HCT116 (cell line): ENCODE measurements at regions not wholly inside any gene's neighbourhood (a gene's known extent, or its start where the extent isn't known, plus 50 kb on each side); places are given as distances from the start of the nearest gene placed in this dataset.

ENCODE experiments used
- ATAC-seq: fragments of 200-7000 bp; cut with Tn5 transposase; 2 replicates; pipeline ENCODE4 v1.9.1; 2020; ENCODE audit warnings: mild to moderate bottlenecking, moderate library complexity
- BruUV-seq: library from RNA; stranded (reverse); fragments of 400-500 nt; replicated peaks from 2 replicates; lab custom pipeline; 2021; lab: Mats Ljungman, UMichigan
- CTCF ChIA-PET: fragments of 300-600 bp; sonication (Branson Sonifier 250); formaldehyde crosslinking; loops from one replicate; lab custom pipeline; 2021; ENCODE audit warnings: antibody characterized with exemption; lab: Charles Lee
- POLR2A ChIA-PET: fragments of 300-600, 350-600 bp; sonication (Branson Sonifier 250); formaldehyde crosslinking; loops from one replicate; lab custom pipeline; 2021; ENCODE audit warnings: antibody characterized with exemption; lab: Charles Lee
- RAD21 ChIA-PET, 2 experiments: fragments of 300-600 bp; sonication (Branson Sonifier 250); formaldehyde crosslinking; loops; one replicate each; lab custom pipeline; 2023; ENCODE audit warnings: low total read pairs in 2 of 2; ENCODE audit not compliant: uncharacterized antibody in 2 of 2, unreplicated experiment in 2 of 2, low non-redundant PET in 1 of 2; lab: Charles Lee
- DNase-seq: peaks from one replicate; pipeline ENCODE4 v3.0.0-alpha.2; 2010; ENCODE audit warnings: low read depth, low spot score
- H2AFZ ChIP-seq: fragments of 200-600 bp; shearing (Covaris generic), sonication (generic); 2 replicates; pipeline ENCODE4 v1.6.1; 2017; ENCODE audit warnings: low read depth, mixed run types, mixed read lengths, antibody characterized with exemption, low read length; ENCODE audit not compliant: poor library complexity, severe bottlenecking
- H3K27ac ChIP-seq: 2 replicates; pipeline ENCODE4 v1.5.1; 2012; ENCODE audit warnings: low read depth, low read length
- H3K27me3 ChIP-seq: fragments of 200-600 bp; sonication (generic); 2 replicates; pipeline ENCODE4 v1.6.1; 2016; ENCODE audit warnings: mixed run types, low read length, mixed read lengths; ENCODE audit not compliant: insufficient read depth
- H3K36me3 ChIP-seq, 2 experiments: fragments of 200-500 bp in 1 of 2; fragments of 200-600 bp in 1 of 2; sonication (Bioruptor generic) in 1 of 2; sonication (generic) in 1 of 2; 2 replicates each; pipeline versions ENCODE4 v1.5.1 to v1.6.1; 2014 to 2016; ENCODE audit warnings: low read length in 2 of 2, inconsistent platforms in 1 of 2, mixed read lengths in 1 of 2, mixed run types in 1 of 2; ENCODE audit not compliant: insufficient read depth in 2 of 2, control insufficient read depth in 1 of 2
- H3K4me1 ChIP-seq, 2 experiments: fragments of 200-600 bp in 1 of 2; sonication (generic) in 1 of 2; 2 replicates each; pipeline versions ENCODE4 v1.5.1 to v1.6.1; 2012 to 2017; ENCODE audit warnings: low read length in 2 of 2, inconsistent platforms in 1 of 2, mild to moderate bottlenecking in 1 of 2, mixed read lengths in 1 of 2, mixed run types in 1 of 2, moderate library complexity in 1 of 2; ENCODE audit not compliant: insufficient read depth in 2 of 2, control insufficient read depth in 1 of 2
- H3K4me2 ChIP-seq: fragments of 200-600 bp; sonication (generic); 2 replicates; pipeline ENCODE4 v1.6.1; 2017; ENCODE audit warnings: mixed run types, low read length, mixed read lengths
- H3K4me3 ChIP-seq, 2 experiments: fragments of 200-600 bp in 1 of 2; sonication (generic) in 1 of 2; replicated peaks in 1 of 2; 2 replicates each; pipeline ENCODE4 v1.5.1; 2011 to 2016; ENCODE audit warnings: low read length in 2 of 2, control low read depth in 1 of 2, low read depth in 1 of 2, mild to moderate bottlenecking in 1 of 2, mixed read lengths in 1 of 2, mixed run types in 1 of 2
- H3K79me2 ChIP-seq: fragments of 200-600 bp; sonication (generic); 2 replicates; pipeline ENCODE4 v1.6.1; 2017; ENCODE audit warnings: mild to moderate bottlenecking, mixed run types, low read length, moderate library complexity, mixed read lengths; ENCODE audit not compliant: insufficient read depth
- H3K9ac ChIP-seq: fragments of 200-600 bp; sonication (generic); 2 replicates; pipeline ENCODE4 v1.6.1; 2016; ENCODE audit warnings: low read length, mixed read lengths
- H3K9me2 ChIP-seq: fragments of 200-600 bp; sonication (generic), shearing (Covaris generic); 2 replicates; pipeline ENCODE4 v1.6.1; 2017; ENCODE audit warnings: mixed run types, mild to moderate bottlenecking, moderate library complexity; ENCODE audit not compliant: insufficient read depth
- H3K9me3 ChIP-seq, 2 experiments: fragments of 200-500 bp in 1 of 2; fragments of 200-600 bp in 1 of 2; sonication (Bioruptor generic) in 1 of 2; sonication (generic) in 1 of 2; 2 replicates each; pipeline ENCODE4 v1.6.1; 2014 to 2017; ENCODE audit warnings: low read length in 2 of 2, mixed read lengths in 2 of 2, inconsistent platforms in 1 of 2, low read depth in 1 of 2, mild to moderate bottlenecking in 1 of 2, mixed run types in 1 of 2, moderate library complexity in 1 of 2; ENCODE audit not compliant: control insufficient read depth in 1 of 2, insufficient read depth in 1 of 2
- H4K20me1 ChIP-seq: fragments of 200-600 bp; sonication (generic), shearing (Covaris generic); 2 replicates; pipeline ENCODE4 v1.6.1; 2017; ENCODE audit warnings: mixed run types, mild to moderate bottlenecking, moderate library complexity; ENCODE audit not compliant: insufficient read depth
- CEBPB ChIP-seq: IDR thresholded peaks from 2 replicates; pipeline ENCODE4 v1.6.1; 2012; ENCODE audit warnings: low read depth
- EGR1 ChIP-seq: IDR thresholded peaks from 2 replicates; pipeline ENCODE4 v1.6.1; 2012; ENCODE audit warnings: low read depth
- EZH2 ChIP-seq: fragments of 200-600 bp; sonication (generic); IDR thresholded peaks from 2 replicates; pipeline ENCODE4 v1.6.1; 2017; ENCODE audit warnings: antibody characterized with exemption, mixed run types
- EZH2phosphoT487 ChIP-seq: fragments of 200-600 bp; IDR thresholded peaks from 2 replicates; pipeline ENCODE4 v1.6.1; 2018; ENCODE audit warnings: antibody characterized with exemption, borderline replicate concordance
- FOSL1 ChIP-seq: IDR thresholded peaks from 2 replicates; pipeline ENCODE4 v1.6.1; 2012; ENCODE audit warnings: low read depth
- JUND ChIP-seq: IDR thresholded peaks from 2 replicates; pipeline ENCODE4 v1.6.1; 2012
- POLR2A ChIP-seq: IDR thresholded peaks from 2 replicates; pipeline ENCODE4 v1.7.0; 2011; ENCODE audit warnings: borderline replicate concordance; ENCODE audit not compliant: insufficient read depth, insufficient read length; ENCODE audit errors: extremely low read depth
- RAD21 ChIP-seq: IDR thresholded peaks from 2 replicates; pipeline ENCODE4 v1.6.1; 2012; ENCODE audit warnings: low read depth, mild to moderate bottlenecking
- SP1 ChIP-seq: IDR thresholded peaks from 2 replicates; pipeline ENCODE4 v1.6.1; 2012; ENCODE audit warnings: low read depth
- SRF ChIP-seq: IDR thresholded peaks from 2 replicates; pipeline ENCODE4 v1.6.1; 2012; ENCODE audit warnings: low read depth
- TCF7L2 ChIP-seq: IDR thresholded peaks from 2 replicates; pipeline ENCODE4 v1.7.0; 2011; ENCODE audit warnings: borderline replicate concordance, inconsistent platforms; ENCODE audit not compliant: insufficient read depth, insufficient read length; ENCODE audit errors: extremely low read depth
- ZFX ChIP-seq: fragments of 450-650 bp; IDR thresholded peaks from 2 replicates; pipeline ENCODE4 v1.6.1; 2017
- ZNF274 ChIP-seq: fragments of 200-500 bp; sonication (Bioruptor generic); IDR thresholded peaks from 2 replicates; pipeline ENCODE4 v1.6.1; 2014; ENCODE audit warnings: mild to moderate bottlenecking, low read depth, low read length, inconsistent platforms
- intact Hi-C: fragments of 100-400 bp; cut with micrococcal nuclease; formaldehyde crosslinking; loops from 2 replicates; pipeline ENCODE4 v1.10.0; 2022
- TF ChIP-seq, protein P1 (sequence below): IDR thresholded peaks from 2 replicates; pipeline ENCODE4 v1.6.1; 2012; ENCODE audit warnings: low read depth
- TF ChIP-seq, protein P2 (sequence below): IDR thresholded peaks from 2 replicates; pipeline ENCODE4 v1.6.1; 2011; ENCODE audit warnings: mild to moderate bottlenecking, low read length, moderate library complexity; ENCODE audit not compliant: insufficient replicate concordance; ENCODE audit errors: extremely low read depth

DNA sequence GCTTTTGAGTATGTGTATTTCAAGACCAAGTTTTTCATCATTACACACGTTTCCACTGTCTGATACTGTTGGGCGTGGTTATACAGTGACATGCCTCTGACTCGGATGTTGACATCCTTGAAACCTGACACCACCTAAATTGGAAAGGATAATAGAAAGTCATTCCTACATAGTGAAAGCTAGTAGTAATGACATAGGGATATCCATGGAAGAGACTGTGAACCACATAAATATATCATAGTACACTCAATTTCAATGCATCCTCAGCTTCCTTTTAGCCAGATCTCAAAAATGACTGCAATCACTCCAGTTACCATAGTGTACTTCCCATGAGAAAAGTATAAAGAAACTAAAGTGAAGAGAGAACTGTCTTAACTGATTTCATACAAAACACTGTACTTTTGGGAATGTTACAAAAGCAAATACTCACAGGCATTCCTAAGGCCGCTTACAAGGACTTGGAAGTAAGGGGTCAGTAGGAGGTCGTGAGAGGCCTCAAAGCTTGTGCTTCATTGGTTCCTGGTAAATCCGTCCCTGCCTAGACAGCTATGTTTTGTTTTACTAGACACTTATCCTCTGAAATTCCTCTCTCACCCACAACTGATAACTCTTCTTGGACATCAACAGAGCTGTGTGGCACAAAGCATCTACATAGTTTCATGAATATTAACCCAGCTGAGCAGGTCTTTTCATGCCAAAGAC is 71.8 kb upstream of the VWDE start:
- no peaks in the 10 kb centered on the region for H3K9me2 ChIP-seq
- no peak overlapping the region for H3K9ac ChIP-seq
- H3K36me3 ChIP-seq: no peaks in the 10 kb centered on the region
- peak; percentile 23 for DNase-seq
- CTCF ChIA-PET: interaction anchor here (1.1 to 2.2 kb wide), 4 partner anchors 13 to 639 kb away, joined by 3 to 14 read pairs (median 8); no protein-coding TSS in a partner anchor
- TF ChIP-seq JUND (0 out of 2 replicates have a peak, but pooled peaks have one; percentile 23), CEBPB (0 out of 2 replicates have a peak, but pooled peaks have one; percentile 20), SP1 (peak; percentile 32; the same call in 1 of the 2 replicates), ZFX (no peak), FOSL1 (peak; percentile 39; the same call in 1 of the 2 replicates), SRF (no peak)
- TF ChIP-seq, all 23 proteins: peak for 4
- Histone ChIP-seq H4K20me1 (no peaks in the 10 kb centered on the region), H3K79me2 (no peaks in the 10 kb centered on the region), H3K9me3 (no peaks in the 10 kb centered on the region), H3K4me2 (peak overlapping the region; percentile 30), H3K4me3 (no peak overlapping the region), H3K27me3 (no peaks in the 10 kb centered on the region), H3K27ac (no peak overlapping the region), H2AFZ (peak overlapping the region; percentile 91), H3K4me1 (peaks cover 0 to 9% of the 10 kb centered on the region in 2 experiments; a peak in 2 of 4 replicates)
- no TSS peak for BruUV-seq
- ChIA-PET POLR2A (no interaction called here), RAD21 (no interaction called here)
- intact Hi-C loops: no loop called here
- ATAC-seq: peak; percentile 68

DNA sequence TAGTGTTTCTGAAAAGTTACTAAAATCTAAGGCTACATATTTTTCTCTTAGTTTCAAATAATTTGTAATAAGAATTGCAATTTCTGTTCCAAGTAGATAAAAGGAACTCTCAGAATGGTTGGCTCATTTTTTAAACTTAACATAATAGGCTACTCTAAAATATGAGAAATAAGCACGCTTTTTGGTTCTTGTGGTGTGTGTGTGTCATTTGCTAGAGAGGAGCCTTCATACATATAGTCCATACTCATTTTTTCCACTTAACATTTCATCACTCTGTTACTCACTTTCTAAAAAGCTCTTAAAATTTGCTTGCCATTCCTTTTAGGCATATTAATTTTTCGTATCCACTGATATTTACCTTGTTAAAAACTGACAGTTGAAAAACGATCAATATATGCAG is 74.0 kb upstream of the VWDE start:
- H3K27ac ChIP-seq: no peak overlapping the region
- DNase-seq (no peak), ATAC-seq (no peak)
- H3K4me1 ChIP-seq: peaks cover 0 to 9% of the 10 kb centered on the region in 2 experiments; a peak in 2 of 4 replicates
- POLR2A ChIA-PET: no interaction called here
- H3K27me3 ChIP-seq: no peaks in the 10 kb centered on the region
- no peaks in the 10 kb centered on the region for H3K9me3 ChIP-seq
- no peak overlapping the region for H3K4me3 ChIP-seq
- H3K9ac ChIP-seq: no peak overlapping the region
- no peak overlapping the region for H2AFZ ChIP-seq
- no peaks in the 10 kb centered on the region for H3K9me2 ChIP-seq
- intact Hi-C loops: no loop called here
- H3K79me2 ChIP-seq: no peaks in the 10 kb centered on the region
- CTCF ChIA-PET: interaction anchor here (0.7 to 1.0 kb wide), 2 partner anchors 12 to 19 kb away, joined by 3 to 4 read pairs; no protein-coding TSS in a partner anchor
- no peaks in the 10 kb centered on the region for H4K20me1 ChIP-seq
- RAD21 ChIA-PET: no interaction called here
- no peak overlapping the region for H3K4me2 ChIP-seq
- BruUV-seq: no TSS peak
- H3K36me3 ChIP-seq: no peaks in the 10 kb centered on the region
- TF ChIP-seq FOSL1 (no peak), TCF7L2 (no peak), EZH2phosphoT487 (no peak), ZNF274 (no peak), RAD21 (no peak), POLR2A (no peak), EZH2 (no peak), CEBPB (no peak), SRF (no peak), JUND (no peak), EGR1 (no peak)
- TF ChIP-seq, protein P1, sequence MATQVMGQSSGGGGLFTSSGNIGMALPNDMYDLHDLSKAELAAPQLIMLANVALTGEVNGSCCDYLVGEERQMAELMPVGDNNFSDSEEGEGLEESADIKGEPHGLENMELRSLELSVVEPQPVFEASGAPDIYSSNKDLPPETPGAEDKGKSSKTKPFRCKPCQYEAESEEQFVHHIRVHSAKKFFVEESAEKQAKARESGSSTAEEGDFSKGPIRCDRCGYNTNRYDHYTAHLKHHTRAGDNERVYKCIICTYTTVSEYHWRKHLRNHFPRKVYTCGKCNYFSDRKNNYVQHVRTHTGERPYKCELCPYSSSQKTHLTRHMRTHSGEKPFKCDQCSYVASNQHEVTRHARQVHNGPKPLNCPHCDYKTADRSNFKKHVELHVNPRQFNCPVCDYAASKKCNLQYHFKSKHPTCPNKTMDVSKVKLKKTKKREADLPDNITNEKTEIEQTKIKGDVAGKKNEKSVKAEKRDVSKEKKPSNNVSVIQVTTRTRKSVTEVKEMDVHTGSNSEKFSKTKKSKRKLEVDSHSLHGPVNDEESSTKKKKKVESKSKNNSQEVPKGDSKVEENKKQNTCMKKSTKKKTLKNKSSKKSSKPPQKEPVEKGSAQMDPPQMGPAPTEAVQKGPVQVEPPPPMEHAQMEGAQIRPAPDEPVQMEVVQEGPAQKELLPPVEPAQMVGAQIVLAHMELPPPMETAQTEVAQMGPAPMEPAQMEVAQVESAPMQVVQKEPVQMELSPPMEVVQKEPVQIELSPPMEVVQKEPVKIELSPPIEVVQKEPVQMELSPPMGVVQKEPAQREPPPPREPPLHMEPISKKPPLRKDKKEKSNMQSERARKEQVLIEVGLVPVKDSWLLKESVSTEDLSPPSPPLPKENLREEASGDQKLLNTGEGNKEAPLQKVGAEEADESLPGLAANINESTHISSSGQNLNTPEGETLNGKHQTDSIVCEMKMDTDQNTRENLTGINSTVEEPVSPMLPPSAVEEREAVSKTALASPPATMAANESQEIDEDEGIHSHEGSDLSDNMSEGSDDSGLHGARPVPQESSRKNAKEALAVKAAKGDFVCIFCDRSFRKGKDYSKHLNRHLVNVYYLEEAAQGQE: no peak
- TF ChIP-seq, protein P2, sequence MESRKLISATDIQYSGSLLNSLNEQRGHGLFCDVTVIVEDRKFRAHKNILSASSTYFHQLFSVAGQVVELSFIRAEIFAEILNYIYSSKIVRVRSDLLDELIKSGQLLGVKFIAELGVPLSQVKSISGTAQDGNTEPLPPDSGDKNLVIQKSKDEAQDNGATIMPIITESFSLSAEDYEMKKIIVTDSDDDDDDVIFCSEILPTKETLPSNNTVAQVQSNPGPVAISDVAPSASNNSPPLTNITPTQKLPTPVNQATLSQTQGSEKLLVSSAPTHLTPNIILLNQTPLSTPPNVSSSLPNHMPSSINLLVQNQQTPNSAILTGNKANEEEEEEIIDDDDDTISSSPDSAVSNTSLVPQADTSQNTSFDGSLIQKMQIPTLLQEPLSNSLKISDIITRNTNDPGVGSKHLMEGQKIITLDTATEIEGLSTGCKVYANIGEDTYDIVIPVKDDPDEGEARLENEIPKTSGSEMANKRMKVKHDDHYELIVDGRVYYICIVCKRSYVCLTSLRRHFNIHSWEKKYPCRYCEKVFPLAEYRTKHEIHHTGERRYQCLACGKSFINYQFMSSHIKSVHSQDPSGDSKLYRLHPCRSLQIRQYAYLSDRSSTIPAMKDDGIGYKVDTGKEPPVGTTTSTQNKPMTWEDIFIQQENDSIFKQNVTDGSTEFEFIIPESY: no peak
